HCT116 (cell line): ENCODE measurements at regions not wholly inside any gene's neighbourhood (a gene's known extent, or its start where the extent isn't known, plus 50 kb on each side); places are given as distances from the start of the nearest gene placed in this dataset.

Experiments used
- ATAC-seq: fragments of 200-7000 bp; cut with Tn5 transposase; 2 replicates; pipeline ENCODE4 v1.9.1; 2020; ENCODE audit warnings: mild to moderate bottlenecking, moderate library complexity
- BruUV-seq: library from RNA; stranded (reverse); fragments of 400-500 nt; replicated peaks from 2 replicates; lab custom pipeline; 2021; lab: Mats Ljungman, UMichigan
- CTCF ChIA-PET: fragments of 300-600 bp; sonication (Branson Sonifier 250); formaldehyde crosslinking; loops from one replicate; lab custom pipeline; 2021; ENCODE audit warnings: antibody characterized with exemption; lab: Charles Lee
- POLR2A ChIA-PET: fragments of 300-600, 350-600 bp; sonication (Branson Sonifier 250); formaldehyde crosslinking; loops from one replicate; lab custom pipeline; 2021; ENCODE audit warnings: antibody characterized with exemption; lab: Charles Lee
- RAD21 ChIA-PET, 2 experiments: fragments of 300-600 bp; sonication (Branson Sonifier 250); formaldehyde crosslinking; loops; one replicate each; lab custom pipeline; 2023; ENCODE audit warnings: low total read pairs in 2 of 2; ENCODE audit not compliant: uncharacterized antibody in 2 of 2, unreplicated experiment in 2 of 2, low non-redundant PET in 1 of 2; lab: Charles Lee
- DNase-seq: peaks from one replicate; pipeline ENCODE4 v3.0.0-alpha.2; 2010; ENCODE audit warnings: low read depth, low spot score
- H2AFZ ChIP-seq: fragments of 200-600 bp; shearing (Covaris generic), sonication (generic); 2 replicates; pipeline ENCODE4 v1.6.1; 2017; ENCODE audit warnings: low read depth, mixed run types, mixed read lengths, antibody characterized with exemption, low read length; ENCODE audit not compliant: poor library complexity, severe bottlenecking
- H3K27ac ChIP-seq: 2 replicates; pipeline ENCODE4 v1.5.1; 2012; ENCODE audit warnings: low read depth, low read length
- H3K27me3 ChIP-seq: fragments of 200-600 bp; sonication (generic); 2 replicates; pipeline ENCODE4 v1.6.1; 2016; ENCODE audit warnings: mixed run types, low read length, mixed read lengths; ENCODE audit not compliant: insufficient read depth
- H3K36me3 ChIP-seq, 2 experiments: fragments of 200-500 bp in 1 of 2; fragments of 200-600 bp in 1 of 2; sonication (Bioruptor generic) in 1 of 2; sonication (generic) in 1 of 2; 2 replicates each; pipeline versions ENCODE4 v1.5.1 to v1.6.1; 2014 to 2016; ENCODE audit warnings: low read length in 2 of 2, inconsistent platforms in 1 of 2, mixed read lengths in 1 of 2, mixed run types in 1 of 2; ENCODE audit not compliant: insufficient read depth in 2 of 2, control insufficient read depth in 1 of 2
- H3K4me1 ChIP-seq, 2 experiments: fragments of 200-600 bp in 1 of 2; sonication (generic) in 1 of 2; 2 replicates each; pipeline versions ENCODE4 v1.5.1 to v1.6.1; 2012 to 2017; ENCODE audit warnings: low read length in 2 of 2, inconsistent platforms in 1 of 2, mild to moderate bottlenecking in 1 of 2, mixed read lengths in 1 of 2, mixed run types in 1 of 2, moderate library complexity in 1 of 2; ENCODE audit not compliant: insufficient read depth in 2 of 2, control insufficient read depth in 1 of 2
- H3K4me2 ChIP-seq: fragments of 200-600 bp; sonication (generic); 2 replicates; pipeline ENCODE4 v1.6.1; 2017; ENCODE audit warnings: mixed run types, low read length, mixed read lengths
- H3K4me3 ChIP-seq, 2 experiments: fragments of 200-600 bp in 1 of 2; sonication (generic) in 1 of 2; replicated peaks in 1 of 2; 2 replicates each; pipeline ENCODE4 v1.5.1; 2011 to 2016; ENCODE audit warnings: low read length in 2 of 2, control low read depth in 1 of 2, low read depth in 1 of 2, mild to moderate bottlenecking in 1 of 2, mixed read lengths in 1 of 2, mixed run types in 1 of 2
- H3K79me2 ChIP-seq: fragments of 200-600 bp; sonication (generic); 2 replicates; pipeline ENCODE4 v1.6.1; 2017; ENCODE audit warnings: mild to moderate bottlenecking, mixed run types, low read length, moderate library complexity, mixed read lengths; ENCODE audit not compliant: insufficient read depth
- H3K9ac ChIP-seq: fragments of 200-600 bp; sonication (generic); 2 replicates; pipeline ENCODE4 v1.6.1; 2016; ENCODE audit warnings: low read length, mixed read lengths
- H3K9me2 ChIP-seq: fragments of 200-600 bp; sonication (generic), shearing (Covaris generic); 2 replicates; pipeline ENCODE4 v1.6.1; 2017; ENCODE audit warnings: mixed run types, mild to moderate bottlenecking, moderate library complexity; ENCODE audit not compliant: insufficient read depth
- H3K9me3 ChIP-seq, 2 experiments: fragments of 200-500 bp in 1 of 2; fragments of 200-600 bp in 1 of 2; sonication (Bioruptor generic) in 1 of 2; sonication (generic) in 1 of 2; 2 replicates each; pipeline ENCODE4 v1.6.1; 2014 to 2017; ENCODE audit warnings: low read length in 2 of 2, mixed read lengths in 2 of 2, inconsistent platforms in 1 of 2, low read depth in 1 of 2, mild to moderate bottlenecking in 1 of 2, mixed run types in 1 of 2, moderate library complexity in 1 of 2; ENCODE audit not compliant: control insufficient read depth in 1 of 2, insufficient read depth in 1 of 2
- H4K20me1 ChIP-seq: fragments of 200-600 bp; sonication (generic), shearing (Covaris generic); 2 replicates; pipeline ENCODE4 v1.6.1; 2017; ENCODE audit warnings: mixed run types, mild to moderate bottlenecking, moderate library complexity; ENCODE audit not compliant: insufficient read depth
- CEBPB ChIP-seq: IDR thresholded peaks from 2 replicates; pipeline ENCODE4 v1.6.1; 2012; ENCODE audit warnings: low read depth
- CTCF ChIP-seq, 3 experiments: fragments of 200-600 bp in 1 of 3; sonication (generic) in 1 of 3; IDR thresholded peaks in 2 of 3; conservative IDR thresholded peaks in 1 of 3; 2 replicates each; pipeline ENCODE4 v1.5.1; 2012 to 2017; ENCODE audit warnings: low read depth in 2 of 3, low read length in 2 of 3, antibody characterized with exemption in 1 of 3, borderline replicate concordance in 1 of 3, control low read depth in 1 of 3, mild to moderate bottlenecking in 1 of 3, mixed read lengths in 1 of 3, mixed run types in 1 of 3, moderate library complexity in 1 of 3; ENCODE audit not compliant: insufficient read depth in 1 of 3
- EGR1 ChIP-seq: IDR thresholded peaks from 2 replicates; pipeline ENCODE4 v1.6.1; 2012; ENCODE audit warnings: low read depth
- ELF1 ChIP-seq: IDR thresholded peaks from 2 replicates; pipeline ENCODE4 v1.6.1; 2012; ENCODE audit warnings: low read depth, borderline replicate concordance
- SRF ChIP-seq: IDR thresholded peaks from 2 replicates; pipeline ENCODE4 v1.6.1; 2012; ENCODE audit warnings: low read depth
- YY1 ChIP-seq: IDR thresholded peaks from 2 replicates; pipeline ENCODE4 v1.6.1; 2011; ENCODE audit warnings: low read length, low read depth, moderate library complexity, mild to moderate bottlenecking; ENCODE audit not compliant: insufficient replicate concordance; ENCODE audit errors: extremely low read depth
- ZNF274 ChIP-seq: fragments of 200-500 bp; sonication (Bioruptor generic); IDR thresholded peaks from 2 replicates; pipeline ENCODE4 v1.6.1; 2014; ENCODE audit warnings: mild to moderate bottlenecking, low read depth, low read length, inconsistent platforms
- intact Hi-C: fragments of 100-400 bp; cut with micrococcal nuclease; formaldehyde crosslinking; loops from 2 replicates; pipeline ENCODE4 v1.10.0; 2022

- no peak overlapping the region for H3K4me3 ChIP-seq
- H4K20me1 ChIP-seq = no peaks in the 10 kb centered on the region
- TF ChIP-seq CEBPB = no peak
- TF ChIP-seq SRF = no peak
- H3K27me3 ChIP-seq = no peaks in the 10 kb centered on the region
- ATAC-seq = no peak
- no peaks in the 10 kb centered on the region for H3K79me2 ChIP-seq
- no peak for DNase-seq
- no peaks in the 10 kb centered on the region for H3K9me2 ChIP-seq
- intact Hi-C loops = no loop called here
- no peak overlapping the region for H3K4me2 ChIP-seq
- ChIA-PET CTCF (no interaction called here), POLR2A (no interaction called here), RAD21 (no interaction called here)
- BruUV-seq = no TSS peak
- H3K9ac ChIP-seq = no peak overlapping the region
- H3K9me3 ChIP-seq = no peaks in the 10 kb centered on the region
- H3K27ac ChIP-seq = no peak overlapping the region
- no peak overlapping the region for H2AFZ ChIP-seq
- no peaks in the 10 kb centered on the region for H3K36me3 ChIP-seq
- peaks cover 5 to 15% of the 10 kb centered on the region in 2 experiments for H3K4me1 ChIP-seq
Measured at GRCh38 chr6:150690681-150691080, 91.0 kb downstream of the PLEKHG1 start.

GRCh38 chr6:150691463-150691862, 91.8 kb downstream of the PLEKHG1 start:
- no peak for ATAC-seq
- no peak overlapping the region for H3K9ac ChIP-seq
- no peak overlapping the region for H3K4me2 ChIP-seq
- no peaks in the 10 kb centered on the region for H3K79me2 ChIP-seq
- peaks cover 12 to 15% of the 10 kb centered on the region in 2 experiments for H3K4me1 ChIP-seq
- TF ChIP-seq ZNF274 (no peak), EGR1 (no peak), ELF1 (no peak), YY1 (no peak), CTCF (IDR thresholded peaks at IDR 0.05 in 2 of 3, conservative IDR thresholded peaks at IDR 0.05 in 1 of 3; ENCODE audit: borderline replicate concordance in 1 of 3, insufficient read depth in 1 of 3, low read depth in 2 of 3, low read length in 2 of 3) (no peak)
- H3K9me2 ChIP-seq = no peaks in the 10 kb centered on the region
- H2AFZ ChIP-seq = no peak overlapping the region
- intact Hi-C loops = no loop called here
- no peak for DNase-seq
- no peaks in the 10 kb centered on the region for H3K36me3 ChIP-seq
- CTCF ChIA-PET = no interaction called here
- no peak overlapping the region for H3K4me3 ChIP-seq
- H4K20me1 ChIP-seq = no peaks in the 10 kb centered on the region
- no peak overlapping the region for H3K27ac ChIP-seq
- RAD21 ChIA-PET = no interaction called here
- no peaks in the 10 kb centered on the region for H3K9me3 ChIP-seq
- POLR2A ChIA-PET = no interaction called here
- no peaks in the 10 kb centered on the region for H3K27me3 ChIP-seq
- BruUV-seq = no TSS peak
